NB4 (cell line): ENCODE measurements at regions not wholly inside any gene's neighbourhood (a gene's known extent, or its start where the extent isn't known, plus 50 kb on each side); places are given as distances from the start of the nearest gene placed in this dataset.

Experiments
- DNase-seq: peaks from one replicate; pipeline ENCODE4 v3.0.0; 2010; ENCODE audit warnings: low read depth
- H3K4me3 ChIP-seq: one replicate; pipeline ENCODE4 v1.5.1; 2011; ENCODE audit warnings: mild to moderate bottlenecking, low read depth, low read length, moderate library complexity
- MAX ChIP-seq: IDR thresholded peaks from 2 replicates; pipeline ENCODE4 v1.6.1; 2011; ENCODE audit warnings: low read depth, low read length
- MYC ChIP-seq: IDR thresholded peaks from 2 replicates; pipeline ENCODE4 v1.6.1; 2011; ENCODE audit warnings: low read depth, low read length
- POLR2A ChIP-seq: IDR thresholded peaks from 2 replicates; pipeline ENCODE4 v1.6.1; 2011; ENCODE audit warnings: mild to moderate bottlenecking; ENCODE audit not compliant: insufficient read length; ENCODE audit errors: extremely low read depth
- TF ChIP-seq, protein P1 (sequence below): IDR thresholded peaks from one replicate; pipeline ENCODE4 v1.5.1; 2012; ENCODE audit warnings: low read depth, low read length

DNA sequence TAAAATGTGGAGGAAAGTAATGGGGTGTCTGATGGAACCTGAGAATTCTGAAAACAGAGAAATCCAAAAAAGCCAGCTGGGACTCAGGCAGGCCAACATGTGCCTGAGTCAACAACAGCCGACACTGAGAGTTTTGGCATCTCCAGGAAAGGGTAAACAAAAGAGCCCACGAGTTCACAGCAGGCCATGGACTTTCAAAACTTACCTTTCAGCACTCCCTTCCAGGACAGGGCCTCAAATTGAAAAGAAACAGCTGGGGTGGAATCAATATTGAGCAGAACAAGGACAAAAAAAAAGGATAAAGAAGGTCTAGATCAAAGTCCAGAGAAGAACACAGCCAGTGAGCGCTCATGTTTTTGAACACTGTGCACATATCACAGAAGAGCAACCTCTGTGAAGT is 735.4 kb upstream of the GRM7 start:
- TF ChIP-seq MYC: no peak
- no peak for TF ChIP-seq MAX
- TF ChIP-seq POLR2A: no peak

DNA sequence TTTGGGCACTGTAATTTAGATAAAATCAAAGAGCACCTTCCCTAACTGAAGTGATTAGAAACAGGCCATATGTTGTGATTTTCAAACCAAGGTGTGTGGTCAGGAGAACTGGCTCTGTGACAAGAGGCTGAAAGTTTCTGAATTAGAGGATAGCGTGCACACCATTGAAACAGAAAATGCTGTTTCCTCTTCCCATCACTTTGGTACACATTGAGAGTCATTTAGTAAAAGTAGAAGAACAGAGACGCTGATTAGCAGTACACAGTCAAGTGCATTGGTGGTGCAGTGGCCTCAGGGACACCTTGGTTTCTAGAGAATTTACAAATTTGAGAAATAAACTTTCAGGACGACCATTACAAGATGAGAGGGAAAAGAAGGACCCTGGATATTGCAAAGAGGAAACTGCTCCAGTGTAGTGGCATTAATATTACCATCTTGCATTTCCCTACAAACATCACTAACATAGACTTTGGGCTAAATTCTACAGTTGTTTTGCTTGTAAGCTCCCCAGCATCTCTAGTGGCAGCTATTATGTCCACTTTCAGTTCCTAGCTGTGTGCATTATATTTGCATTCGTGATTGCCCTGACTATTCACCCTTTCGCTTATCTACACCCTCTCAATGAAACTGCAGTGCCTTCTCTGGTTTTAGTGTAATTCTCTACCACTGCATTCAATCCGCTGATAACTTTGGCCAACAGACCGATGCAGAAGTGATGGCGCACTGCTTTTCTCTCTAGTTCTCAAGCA is 728.1 kb upstream of the GRM7 start:
- H3K4me3 ChIP-seq: no peak overlapping the region
- DNase-seq: no peak
- TF ChIP-seq MYC (no peak), MAX (no peak), POLR2A (no peak)
- TF ChIP-seq, protein P1, sequence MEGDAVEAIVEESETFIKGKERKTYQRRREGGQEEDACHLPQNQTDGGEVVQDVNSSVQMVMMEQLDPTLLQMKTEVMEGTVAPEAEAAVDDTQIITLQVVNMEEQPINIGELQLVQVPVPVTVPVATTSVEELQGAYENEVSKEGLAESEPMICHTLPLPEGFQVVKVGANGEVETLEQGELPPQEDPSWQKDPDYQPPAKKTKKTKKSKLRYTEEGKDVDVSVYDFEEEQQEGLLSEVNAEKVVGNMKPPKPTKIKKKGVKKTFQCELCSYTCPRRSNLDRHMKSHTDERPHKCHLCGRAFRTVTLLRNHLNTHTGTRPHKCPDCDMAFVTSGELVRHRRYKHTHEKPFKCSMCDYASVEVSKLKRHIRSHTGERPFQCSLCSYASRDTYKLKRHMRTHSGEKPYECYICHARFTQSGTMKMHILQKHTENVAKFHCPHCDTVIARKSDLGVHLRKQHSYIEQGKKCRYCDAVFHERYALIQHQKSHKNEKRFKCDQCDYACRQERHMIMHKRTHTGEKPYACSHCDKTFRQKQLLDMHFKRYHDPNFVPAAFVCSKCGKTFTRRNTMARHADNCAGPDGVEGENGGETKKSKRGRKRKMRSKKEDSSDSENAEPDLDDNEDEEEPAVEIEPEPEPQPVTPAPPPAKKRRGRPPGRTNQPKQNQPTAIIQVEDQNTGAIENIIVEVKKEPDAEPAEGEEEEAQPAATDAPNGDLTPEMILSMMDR: no peak

More for the DNA sequence above, 735.4 kb upstream of the GRM7 start:
- no peak overlapping the region for H3K4me3 ChIP-seq
- no peak for DNase-seq

GRCh38 chr3:6142707-6143106 is 718.2 kb upstream of the GRM7 start:
- H3K4me3 ChIP-seq: no peak overlapping the region
- TF ChIP-seq, protein P1: no peak
- TF ChIP-seq POLR2A: no peak
- no peak for TF ChIP-seq MYC
- TF ChIP-seq MAX: no peak
- no peak for DNase-seq

DNA sequence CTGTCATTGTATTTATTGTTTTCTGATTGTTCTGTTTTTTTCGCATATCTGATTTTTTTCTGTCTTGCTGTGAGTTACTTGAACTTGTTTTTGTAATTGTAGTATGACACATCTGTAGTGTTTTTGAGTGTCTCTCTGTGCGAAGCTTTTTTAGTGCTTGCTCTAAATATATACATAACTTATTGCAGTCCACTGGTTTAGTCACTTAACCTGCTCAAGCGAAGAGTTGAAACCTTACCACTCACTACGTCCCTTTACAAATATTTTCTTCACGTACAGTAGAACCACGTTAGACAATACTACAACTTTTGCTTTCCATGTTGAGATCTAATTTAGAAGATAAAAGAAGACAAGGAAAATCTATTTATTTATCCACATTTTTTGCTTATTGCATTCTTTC is 713.0 kb upstream of the GRM7 start:
- no peak overlapping the region for H3K4me3 ChIP-seq
- DNase-seq: no peak
- TF ChIP-seq MAX (no peak), POLR2A (no peak), MYC (no peak)

- DNase-seq: no peak
- H3K4me3 ChIP-seq: no peak overlapping the region
- TF ChIP-seq MAX (no peak), MYC (no peak), POLR2A (no peak)
- TF ChIP-seq, protein P1: no peak
Measured at GRCh38 chr3:6155650-6156338, 705.1 kb upstream of the GRM7 start.

DNA sequence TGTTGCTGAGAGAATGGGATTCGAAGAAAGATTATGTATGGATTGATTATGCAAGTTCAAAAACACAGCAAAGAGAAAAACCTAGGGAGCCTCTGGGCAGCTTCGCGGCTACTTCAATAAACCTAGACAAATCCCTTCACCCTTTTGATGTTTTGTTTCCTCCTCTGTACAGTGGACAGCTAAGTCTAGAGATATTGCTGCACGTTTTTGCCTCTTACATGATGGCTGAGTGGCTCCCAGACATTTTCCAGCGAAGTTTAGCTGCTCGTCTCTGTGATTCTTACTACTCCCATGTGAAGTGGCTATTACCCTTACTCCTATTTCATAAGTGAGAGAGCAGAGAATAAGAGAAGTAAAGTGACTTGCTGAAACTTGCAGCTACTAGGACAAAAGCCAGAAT is 695.0 kb upstream of the GRM7 start:
- H3K4me3 ChIP-seq: no peak overlapping the region
- no peak for DNase-seq
- TF ChIP-seq POLR2A: no peak
- no peak for TF ChIP-seq MYC

DNA sequence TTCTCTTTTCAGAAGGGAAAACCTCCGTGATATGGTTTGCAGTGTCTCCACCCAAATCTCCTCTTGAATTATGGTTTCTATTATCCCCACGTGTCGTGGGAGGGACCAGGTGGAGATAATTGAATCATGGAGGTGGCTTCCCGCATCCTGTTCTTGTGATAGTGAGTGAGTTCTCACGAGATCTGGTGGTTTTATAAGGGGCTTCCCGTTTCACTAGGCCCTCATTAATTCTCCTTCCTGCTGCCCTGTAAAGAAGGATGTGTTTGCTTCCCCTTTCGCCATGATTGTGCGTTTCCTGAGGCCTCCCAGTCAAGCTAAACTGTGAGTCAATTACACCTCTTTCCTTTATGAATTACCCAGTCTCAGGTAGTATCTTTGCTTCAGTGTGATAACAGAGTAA is 692.7 kb upstream of the GRM7 start:
- DNase-seq: peak; percentile 28
- no peak for TF ChIP-seq POLR2A
- TF ChIP-seq MYC: no peak
- TF ChIP-seq MAX: no peak
- TF ChIP-seq, protein P1: no peak
- H3K4me3 ChIP-seq: no peak overlapping the region
